HG03175 (cell line): ENCODE measurements at regions not wholly inside any gene's neighbourhood (a gene's known extent, or its start where the extent isn't known, plus 50 kb on each side); places are given as distances from the start of the nearest gene placed in this dataset.

ENCODE experiments used
- ATAC-seq: cut with Tn5 transposase; IDR thresholded peaks from one replicate; pipeline ENCODE4 v1.9.1; 2021; ENCODE audit warnings: mild to moderate bottlenecking, moderate library complexity; ENCODE audit not compliant: unreplicated experiment

- no peak for ATAC-seq
Observed at GRCh38 chr4:117428536-117428935, 343.2 kb upstream of the TRAM1L1 start.

DNA sequence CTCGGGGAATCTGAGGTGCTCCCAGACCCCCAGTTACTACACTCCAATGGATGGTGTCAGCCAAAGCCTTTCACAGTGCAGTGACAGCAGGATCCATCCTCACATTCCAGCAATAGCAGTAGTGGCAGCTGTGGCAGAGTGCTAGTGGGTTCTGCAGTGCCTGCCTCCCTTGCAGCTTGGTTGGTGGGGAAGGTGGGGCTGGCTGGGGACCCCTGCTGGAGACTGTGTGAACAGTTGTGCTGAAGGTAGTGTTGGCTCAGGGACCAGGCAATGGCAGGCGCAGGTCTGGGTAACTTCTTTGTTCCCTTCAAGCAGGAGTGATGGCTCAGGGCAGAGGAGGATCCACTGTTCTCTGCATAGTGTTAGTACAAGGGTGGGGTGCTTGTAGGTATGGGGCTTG, 343.7 kb upstream of the TRAM1L1 start:
- no peak for ATAC-seq

- ATAC-seq = no peak
Observed at GRCh38 chr4:117429506-117429905, 344.1 kb upstream of the TRAM1L1 start.

DNA sequence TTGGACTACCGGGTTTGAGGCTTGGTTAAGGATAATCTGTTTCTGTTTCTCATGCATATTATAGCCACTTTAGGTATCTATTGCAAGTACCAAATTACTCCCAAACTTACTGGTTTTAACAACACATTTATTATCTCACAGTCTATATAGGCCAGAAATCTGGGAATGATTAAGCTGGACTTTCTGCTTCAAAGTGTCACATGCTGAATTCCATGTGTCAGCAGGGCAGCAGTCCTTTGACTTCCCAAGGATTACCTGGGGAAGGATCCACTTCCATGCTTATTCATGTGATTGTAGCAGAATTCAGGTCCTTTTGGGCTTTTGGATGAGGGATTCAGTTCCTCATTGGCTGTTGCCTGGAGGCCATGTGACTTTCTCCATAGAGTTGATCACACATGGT, 349.0 kb upstream of the TRAM1L1 start:
- ATAC-seq = no peak

DNA sequence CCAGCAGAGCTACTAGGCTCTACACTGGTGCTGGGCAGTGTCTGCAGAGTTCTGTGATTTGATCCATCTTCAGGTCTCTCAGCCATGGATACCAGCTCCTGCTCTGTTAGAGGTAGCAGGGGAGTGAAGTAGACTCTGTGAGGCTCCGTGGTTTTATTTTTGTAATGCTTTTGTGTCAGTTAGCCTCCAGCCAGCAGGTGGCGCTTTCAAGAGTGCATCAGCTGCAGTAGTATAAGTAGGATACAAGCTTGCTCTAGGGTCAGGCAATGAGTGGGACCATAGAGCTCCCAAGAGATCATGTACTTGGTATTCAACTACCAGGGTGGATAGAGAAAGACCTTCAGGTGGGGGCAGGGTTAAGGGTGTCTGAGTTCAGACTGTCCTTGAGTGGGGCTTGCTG, 362.5 kb upstream of the TRAM1L1 start:
- ATAC-seq = no peak

- ATAC-seq = no peak
Observed at GRCh38 chr4:117455088-117455487, 369.7 kb upstream of the TRAM1L1 start.

DNA sequence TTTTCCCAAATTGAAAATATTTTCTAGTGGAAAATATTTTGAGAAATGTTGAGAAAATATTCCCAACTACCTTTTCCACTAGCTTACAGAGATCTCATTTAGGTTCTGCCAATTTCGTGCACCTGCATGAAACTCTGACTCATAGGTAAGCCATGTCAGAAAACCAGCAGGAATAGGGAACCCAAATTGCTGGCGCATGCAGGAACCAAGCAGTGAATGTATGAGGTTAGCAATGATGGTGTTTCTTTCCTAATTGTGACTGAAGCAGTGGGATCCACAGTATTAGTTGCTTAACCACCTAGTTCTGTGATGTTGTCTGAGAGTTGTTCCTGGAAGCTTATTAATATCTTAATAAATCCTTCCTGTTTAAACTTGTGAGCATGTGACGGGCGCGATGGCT, 381.0 kb upstream of the TRAM1L1 start:
- ATAC-seq = no peak

DNA sequence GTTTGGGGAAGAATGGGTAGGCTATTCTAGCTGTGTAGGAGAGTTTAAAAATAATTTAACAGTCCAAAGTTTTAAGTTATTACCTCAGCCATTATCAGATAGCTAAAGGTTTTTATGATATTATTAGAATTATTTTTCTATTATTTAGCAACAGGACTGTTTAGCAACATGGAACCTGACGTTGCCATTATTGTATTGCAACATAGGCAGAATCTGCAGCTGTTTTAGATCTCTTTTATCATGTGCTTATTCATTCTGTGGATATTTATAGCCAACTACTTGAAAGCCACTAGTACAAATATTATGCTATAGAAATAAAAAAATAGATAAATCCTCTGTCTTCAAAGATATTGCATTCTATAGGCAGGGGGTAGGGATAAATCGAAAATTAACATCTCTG, 382.0 kb upstream of the TRAM1L1 start:
- ATAC-seq = no peak

DNA sequence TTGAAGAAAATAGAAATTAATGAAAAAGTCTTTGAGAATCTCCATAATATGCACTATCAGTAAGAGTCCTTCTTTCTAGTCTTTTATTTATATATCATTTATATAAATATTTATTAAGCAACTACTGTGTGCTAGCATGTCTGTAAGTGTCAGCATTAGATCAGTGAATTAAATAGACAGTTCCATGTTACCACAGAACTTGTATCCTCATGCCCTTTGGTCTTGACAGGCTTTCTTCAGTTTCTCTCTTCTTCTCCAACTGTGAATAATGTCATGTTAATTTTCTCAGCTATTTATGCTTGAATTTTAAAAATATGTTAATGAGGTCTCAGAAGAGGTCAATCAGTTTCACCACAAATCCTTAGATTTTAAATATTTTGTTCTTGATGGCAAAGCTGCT, 389.6 kb upstream of the TRAM1L1 start:
- ATAC-seq = no peak

GRCh38 chr4:117477925-117478324, 392.5 kb upstream of the TRAM1L1 start:
- ATAC-seq = no peak

DNA sequence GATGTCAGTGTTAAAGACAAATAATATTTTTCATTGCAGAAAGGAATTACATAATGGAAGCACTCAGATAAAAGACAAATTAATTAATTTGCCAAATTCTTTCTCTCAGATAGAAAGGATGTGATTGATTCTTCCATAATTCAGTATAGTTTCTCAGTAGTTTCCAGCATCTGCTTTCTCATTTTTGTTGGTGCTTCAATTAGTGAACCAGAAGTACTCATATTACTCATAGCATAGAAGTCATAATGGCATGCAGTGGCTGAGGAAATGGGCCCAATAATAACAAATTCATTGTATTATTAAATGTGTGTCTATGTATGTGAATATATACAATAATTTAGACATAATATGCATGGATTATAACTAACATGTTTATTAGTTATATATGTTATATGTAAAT, 393.3 kb upstream of the TRAM1L1 start:
- no peak for ATAC-seq

- ATAC-seq = no peak
Observed at GRCh38 chr4:117479673-117480072, 394.3 kb upstream of the TRAM1L1 start.

- ATAC-seq = no peak
Observed at GRCh38 chr4:117481742-117482141, 396.4 kb upstream of the TRAM1L1 start.

GRCh38 chr4:117488692-117489091, 403.3 kb upstream of the TRAM1L1 start:
- no peak for ATAC-seq

GRCh38 chr4:117489107-117489506, 403.7 kb upstream of the TRAM1L1 start:
- ATAC-seq = no peak

- ATAC-seq = no peak
Observed at GRCh38 chr4:117491516-117491915, 406.1 kb upstream of the TRAM1L1 start.

DNA sequence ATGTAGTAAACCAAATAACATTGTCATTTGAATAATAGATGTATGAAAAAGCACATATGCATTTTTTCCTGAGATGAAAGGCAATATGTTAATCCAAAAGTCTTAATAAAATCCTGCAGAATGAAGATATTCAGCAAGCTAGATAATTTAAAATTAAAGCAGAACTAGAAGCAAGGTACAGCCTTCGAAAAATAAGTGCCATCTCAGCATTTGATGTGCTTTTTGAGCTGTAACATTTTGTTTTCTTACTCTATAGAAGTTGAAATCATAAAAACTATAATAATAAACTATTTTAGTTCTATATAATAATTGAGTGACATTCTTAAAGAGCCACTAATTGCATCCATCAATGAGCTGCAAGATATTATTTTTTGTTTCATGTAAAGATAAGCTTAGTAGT, 410.4 kb upstream of the TRAM1L1 start:
- ATAC-seq = no peak

- ATAC-seq = no peak
Observed at GRCh38 chr4:117512414-117512813, 427.0 kb upstream of the TRAM1L1 start.

DNA sequence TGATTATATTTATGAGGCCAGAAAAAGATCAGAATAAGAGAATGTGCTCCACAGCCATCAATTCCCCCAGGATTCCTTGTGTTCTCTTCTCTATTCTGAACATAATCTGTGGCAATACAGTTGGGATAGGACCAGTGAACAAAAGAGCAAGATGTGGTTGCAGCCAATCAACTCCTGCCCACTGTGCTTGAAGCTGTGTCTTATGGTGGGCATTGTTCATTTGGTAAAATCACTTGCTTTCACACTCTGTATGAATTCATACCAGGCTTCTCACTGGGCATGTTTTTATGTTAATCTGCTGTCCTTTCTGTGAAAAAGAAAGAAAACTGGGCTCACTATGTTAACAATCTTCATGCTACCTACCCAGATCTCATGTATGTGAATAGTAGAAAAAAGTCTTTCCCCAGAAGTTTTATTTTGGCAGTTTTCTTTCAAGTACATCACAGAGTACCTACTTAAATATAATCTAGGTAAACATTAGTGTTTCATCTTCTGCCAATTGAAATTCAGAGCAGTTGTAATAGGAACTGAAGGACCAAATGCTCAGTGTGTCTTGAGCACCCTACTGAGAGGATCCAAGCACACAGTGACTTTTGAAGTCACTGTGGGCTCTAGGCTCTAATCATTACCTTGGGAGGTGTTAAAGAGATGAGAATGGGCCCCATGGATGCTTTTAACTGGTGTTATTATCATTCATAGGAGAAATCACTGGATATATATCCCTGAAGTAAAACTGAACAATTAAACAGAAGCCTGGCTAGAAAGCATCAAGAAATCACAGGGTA, 429.2 kb upstream of the TRAM1L1 start:
- ATAC-seq = no peak

DNA sequence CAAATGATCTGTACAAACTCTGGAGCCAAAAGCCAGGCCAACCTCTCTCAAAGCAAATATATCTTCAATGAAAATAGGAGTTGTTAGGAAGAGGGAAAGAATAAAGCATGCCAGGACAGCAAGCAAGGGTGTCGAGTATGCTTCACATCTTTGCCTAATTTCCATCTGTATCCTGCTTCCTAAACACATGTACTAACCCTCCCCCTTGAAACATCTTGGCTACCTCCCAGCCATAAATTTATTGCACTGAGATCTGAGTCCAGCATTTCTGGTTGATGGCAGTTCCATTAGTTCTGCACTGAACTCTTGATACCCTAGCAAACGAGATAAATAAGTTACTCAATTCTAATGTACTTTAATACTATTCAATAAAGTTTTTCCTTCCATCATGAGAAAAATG, 430.5 kb upstream of the TRAM1L1 start:
- no peak for ATAC-seq

DNA sequence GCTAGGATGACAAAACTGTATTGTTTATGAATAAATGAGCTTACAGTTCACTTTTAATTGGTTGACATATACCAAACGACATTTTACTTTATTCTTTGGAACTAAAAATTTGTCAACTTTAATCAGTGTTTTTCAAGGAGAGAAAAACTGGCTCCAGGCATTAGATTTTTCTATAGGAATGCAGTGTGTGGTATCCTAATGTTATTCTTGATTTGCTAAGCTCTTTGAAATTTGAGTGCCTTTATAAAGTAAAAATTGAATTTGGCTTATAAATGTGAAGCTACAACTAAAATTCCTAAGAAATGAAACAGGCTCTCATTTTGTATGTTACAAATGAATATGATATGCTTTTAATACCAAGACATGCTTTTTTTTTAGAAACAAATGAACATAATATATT, 442.2 kb upstream of the TRAM1L1 start:
- ATAC-seq = no peak

DNA sequence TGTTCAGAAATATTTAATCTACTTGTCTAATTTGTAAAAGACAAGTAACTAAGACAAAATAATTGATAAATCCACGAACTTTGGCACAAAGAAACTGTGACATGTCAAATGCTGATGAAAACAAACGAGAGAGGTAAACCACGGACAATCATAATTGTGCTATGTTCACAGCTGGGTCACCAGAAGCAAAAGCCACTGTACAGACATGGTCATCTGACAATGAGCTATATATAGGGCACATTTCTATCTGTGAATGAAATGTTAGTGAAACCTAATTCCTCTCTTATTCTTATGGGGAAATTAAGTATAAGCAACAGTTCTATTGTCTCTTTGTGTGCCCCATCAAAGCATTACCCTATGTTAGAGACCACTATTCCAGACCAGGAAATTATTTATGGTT, 444.0 kb upstream of the TRAM1L1 start:
- ATAC-seq = no peak

- ATAC-seq = no peak
Observed at GRCh38 chr4:117533501-117533900, 448.1 kb upstream of the TRAM1L1 start.
